ENCODE measurements at regions not wholly inside any gene's neighbourhood (a gene's known extent, or its start where the extent isn't known, plus 50 kb on each side); places are given as distances from the start of the nearest gene placed in this dataset.

DNA sequence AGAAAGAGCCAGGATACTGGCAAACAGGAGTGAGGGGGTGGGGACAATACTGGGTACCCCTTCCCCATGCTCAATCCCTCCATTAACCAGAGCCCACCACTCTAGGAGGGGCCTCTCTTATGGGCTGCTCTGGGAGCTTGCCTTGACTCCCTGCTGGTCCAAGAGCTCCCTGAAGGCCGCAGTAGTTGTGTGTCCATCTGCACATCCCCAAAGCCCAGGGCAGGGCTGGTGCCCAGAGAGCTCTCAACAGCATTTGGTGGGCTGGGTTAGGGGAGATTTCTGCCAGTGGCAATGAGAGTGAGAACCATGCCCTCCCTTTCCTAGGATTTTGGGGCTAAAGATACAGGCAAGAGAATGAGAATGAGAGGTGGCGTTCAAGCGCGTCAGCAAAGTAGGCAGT is 230.6 kb upstream of the PMEPA1 start:
- Histone ChIP-seq H3K27me3 (ENCODE audit: control insufficient read depth, insufficient read depth, low read length, poor library complexity, severe bottlenecking) (no peaks in the 10 kb centered on the region), H3K4me3 (ENCODE audit: insufficient read depth, low read depth, low read length) (no peak overlapping the region), H3K27ac (ENCODE audit: insufficient read depth, low read depth, low read length, poor library complexity, severe bottlenecking) (no peak overlapping the region), H3K36me3 (ENCODE audit: control insufficient read depth, insufficient read depth, low read length) (no peaks in the 10 kb centered on the region), H3K9me3 (ENCODE audit: control insufficient read depth, low read length) (no peaks in the 10 kb centered on the region), H3K4me1 (ENCODE audit: control insufficient read depth, insufficient read depth, low read length) (no peaks in the 10 kb centered on the region)
- 94 to 99% methylated on average over 4 of the region's 4 CpGs for WGBS, 2 experiments

DNA sequence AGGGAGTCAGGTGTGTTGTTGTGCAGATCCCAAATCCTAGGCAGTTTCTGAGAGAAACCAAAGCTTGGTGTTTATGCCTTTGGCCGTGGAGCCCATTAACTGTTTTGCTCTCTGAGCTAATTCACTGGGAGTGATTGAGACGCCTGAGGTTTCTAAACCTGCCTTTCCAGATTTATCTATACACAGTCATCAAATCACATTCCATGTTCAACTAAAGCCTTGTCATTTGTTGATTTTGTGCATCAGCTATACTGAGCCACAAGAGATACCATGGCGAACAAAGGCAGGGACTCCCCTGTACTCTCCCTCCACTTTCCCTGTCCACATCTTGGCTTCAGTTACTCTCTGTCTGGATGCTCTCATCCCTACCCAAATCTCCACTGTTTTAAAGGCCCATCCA is 229.7 kb upstream of the PMEPA1 start:
- peaks cover under 1% of the 10 kb centered on the region for H3K4me1 ChIP-seq (ENCODE audit: control insufficient read depth, insufficient read depth, low read length)
- no peaks in the 10 kb centered on the region for H3K36me3 ChIP-seq (ENCODE audit: control insufficient read depth, insufficient read depth, low read length)
- H3K9me3 ChIP-seq (ENCODE audit: control insufficient read depth, low read length): no peaks in the 10 kb centered on the region
- 91 to 94% methylated on average over 3 of the region's 3 CpGs for WGBS, 2 experiments
- no peaks in the 10 kb centered on the region for H3K27me3 ChIP-seq (ENCODE audit: control insufficient read depth, insufficient read depth, low read length, poor library complexity, severe bottlenecking)
- no peak overlapping the region for H3K4me3 ChIP-seq (ENCODE audit: insufficient read depth, low read depth, low read length)
- no peak overlapping the region for H3K27ac ChIP-seq (ENCODE audit: insufficient read depth, low read depth, low read length, poor library complexity, severe bottlenecking)

DNA sequence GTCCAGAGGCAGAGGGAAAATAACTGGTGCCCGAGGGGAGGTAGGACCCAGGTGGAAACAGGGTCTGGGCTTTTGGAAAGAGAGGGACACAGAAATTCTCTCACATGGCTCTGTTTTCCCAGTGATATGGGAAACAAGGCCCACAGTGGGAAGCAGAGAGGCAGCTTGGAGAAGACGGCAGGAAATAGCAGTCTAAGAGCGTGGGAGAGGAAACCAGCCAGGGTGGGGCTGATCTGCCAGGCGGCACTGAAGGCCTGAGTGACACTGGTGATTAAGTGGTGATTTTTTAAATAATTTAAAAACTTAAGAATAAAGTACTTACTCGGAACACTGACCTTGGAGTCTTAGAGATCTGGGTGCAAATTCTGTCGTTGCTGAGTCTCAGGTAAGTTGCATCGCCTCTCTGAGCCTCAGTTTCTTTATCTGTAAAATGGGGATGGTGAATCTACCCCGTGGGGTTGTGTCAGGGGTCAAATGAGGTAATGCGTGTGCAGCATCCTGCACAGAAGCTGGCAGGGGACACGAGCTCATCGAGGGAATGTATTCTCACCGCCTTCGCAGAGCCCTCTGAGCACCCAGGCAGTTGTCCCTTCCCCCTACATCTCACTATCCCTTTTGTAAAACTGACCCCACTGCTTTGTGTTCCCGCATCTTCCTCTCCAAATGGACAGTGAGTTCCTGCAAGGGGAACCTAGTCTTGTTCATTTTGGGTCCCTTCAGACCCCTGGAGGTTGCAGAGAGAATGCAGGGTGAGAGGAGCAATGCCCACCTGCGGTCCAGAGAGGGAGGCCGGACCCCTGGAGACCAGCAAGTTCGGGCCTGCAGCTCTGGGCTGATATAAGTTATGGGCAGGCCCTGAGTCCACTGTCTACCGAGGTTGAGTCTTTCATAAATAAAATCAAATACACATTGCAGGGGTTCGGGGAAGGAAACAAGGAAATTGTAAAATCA is 228.6 kb upstream of the PMEPA1 start:
- H3K27ac ChIP-seq (ENCODE audit: insufficient read depth, low read depth, low read length, poor library complexity, severe bottlenecking): no peak overlapping the region
- peaks cover 3% of the 10 kb centered on the region for H3K4me1 ChIP-seq (ENCODE audit: control insufficient read depth, insufficient read depth, low read length)
- 88% methylated on average over 19 of the region's 19 CpGs for WGBS, 2 experiments
- H3K27me3 ChIP-seq (ENCODE audit: control insufficient read depth, insufficient read depth, low read length, poor library complexity, severe bottlenecking): no peaks in the 10 kb centered on the region
- no peaks in the 10 kb centered on the region for H3K36me3 ChIP-seq (ENCODE audit: control insufficient read depth, insufficient read depth, low read length)
- no peak overlapping the region for H3K4me3 ChIP-seq (ENCODE audit: insufficient read depth, low read depth, low read length)
- H3K9me3 ChIP-seq (ENCODE audit: control insufficient read depth, low read length): no peaks in the 10 kb centered on the region

DNA sequence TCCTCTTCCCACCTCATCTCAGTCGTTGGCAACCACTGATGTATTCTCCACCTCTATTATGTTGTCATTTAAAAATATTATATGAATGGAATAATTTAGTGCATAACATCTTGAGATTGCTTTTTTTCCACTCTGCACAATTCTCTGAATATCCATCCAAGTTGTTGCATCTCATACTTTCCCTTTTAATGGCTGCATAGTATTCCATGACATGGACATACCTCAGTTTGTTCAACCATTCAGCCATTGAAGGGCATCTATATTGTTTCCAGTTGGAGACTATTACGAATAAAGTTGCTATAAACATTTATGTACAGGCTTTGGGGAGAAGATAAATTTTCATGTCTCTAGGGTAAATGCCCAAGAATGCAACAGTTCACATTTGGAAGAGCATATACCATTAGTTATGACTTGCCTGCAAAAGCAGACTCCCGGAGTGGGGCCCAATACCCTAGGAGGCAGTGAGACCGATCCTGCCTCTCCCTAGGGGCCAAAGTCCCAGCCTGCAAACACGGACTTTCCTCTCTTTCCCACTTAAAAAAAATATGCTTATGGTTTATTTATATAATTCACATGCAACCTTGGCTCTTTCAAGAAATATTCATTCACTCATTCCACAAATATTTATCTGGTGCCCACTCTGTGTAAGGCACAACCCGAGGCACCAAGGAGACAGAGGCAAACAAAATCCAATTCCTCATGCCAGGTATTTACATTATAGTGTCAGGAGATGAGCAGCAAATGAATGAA is 227.0 kb upstream of the PMEPA1 start:
- Histone ChIP-seq H3K36me3 (ENCODE audit: control insufficient read depth, insufficient read depth, low read length) (no peaks in the 10 kb centered on the region), H3K9me3 (ENCODE audit: control insufficient read depth, low read length) (no peaks in the 10 kb centered on the region), H3K27me3 (ENCODE audit: control insufficient read depth, insufficient read depth, low read length, poor library complexity, severe bottlenecking) (no peaks in the 10 kb centered on the region), H3K4me3 (ENCODE audit: insufficient read depth, low read depth, low read length) (no peak overlapping the region), H3K27ac (ENCODE audit: insufficient read depth, low read depth, low read length, poor library complexity, severe bottlenecking) (no peak overlapping the region), H3K4me1 (ENCODE audit: control insufficient read depth, insufficient read depth, low read length) (peaks cover 3% of the 10 kb centered on the region)
- 93 to 96% methylated on average over 3 to 6 of the region's 6 CpGs for WGBS, 2 experiments

DNA sequence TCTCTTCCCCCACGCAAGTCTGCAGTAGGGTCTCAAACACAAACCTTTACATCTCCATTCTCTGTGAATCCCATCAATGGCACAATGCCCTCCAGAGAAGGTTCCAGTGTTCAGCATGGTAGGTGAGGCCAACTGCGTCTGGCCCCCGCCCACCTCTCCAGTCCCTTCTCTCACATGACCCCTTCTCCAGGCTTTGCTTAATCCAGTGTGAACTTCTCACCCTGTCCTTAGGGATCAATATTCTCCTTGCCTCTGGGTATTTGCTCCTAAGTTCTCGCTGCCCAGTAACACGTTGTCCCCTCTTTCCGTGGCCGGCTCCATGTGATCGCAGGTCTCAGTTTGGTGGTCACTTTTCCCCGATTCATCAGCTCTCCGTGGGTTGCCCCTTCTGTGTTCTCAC is 225.1 kb upstream of the PMEPA1 start:
- Histone ChIP-seq H3K4me3 (ENCODE audit: insufficient read depth, low read depth, low read length) (no peak overlapping the region), H3K4me1 (ENCODE audit: control insufficient read depth, insufficient read depth, low read length) (peaks cover 3% of the 10 kb centered on the region), H3K27me3 (ENCODE audit: control insufficient read depth, insufficient read depth, low read length, poor library complexity, severe bottlenecking) (no peaks in the 10 kb centered on the region), H3K27ac (ENCODE audit: insufficient read depth, low read depth, low read length, poor library complexity, severe bottlenecking) (no peak overlapping the region), H3K9me3 (ENCODE audit: control insufficient read depth, low read length) (no peaks in the 10 kb centered on the region), H3K36me3 (ENCODE audit: control insufficient read depth, insufficient read depth, low read length) (no peaks in the 10 kb centered on the region)
- 93% methylated on average over 10 of the region's 10 CpGs for WGBS, 2 experiments

DNA sequence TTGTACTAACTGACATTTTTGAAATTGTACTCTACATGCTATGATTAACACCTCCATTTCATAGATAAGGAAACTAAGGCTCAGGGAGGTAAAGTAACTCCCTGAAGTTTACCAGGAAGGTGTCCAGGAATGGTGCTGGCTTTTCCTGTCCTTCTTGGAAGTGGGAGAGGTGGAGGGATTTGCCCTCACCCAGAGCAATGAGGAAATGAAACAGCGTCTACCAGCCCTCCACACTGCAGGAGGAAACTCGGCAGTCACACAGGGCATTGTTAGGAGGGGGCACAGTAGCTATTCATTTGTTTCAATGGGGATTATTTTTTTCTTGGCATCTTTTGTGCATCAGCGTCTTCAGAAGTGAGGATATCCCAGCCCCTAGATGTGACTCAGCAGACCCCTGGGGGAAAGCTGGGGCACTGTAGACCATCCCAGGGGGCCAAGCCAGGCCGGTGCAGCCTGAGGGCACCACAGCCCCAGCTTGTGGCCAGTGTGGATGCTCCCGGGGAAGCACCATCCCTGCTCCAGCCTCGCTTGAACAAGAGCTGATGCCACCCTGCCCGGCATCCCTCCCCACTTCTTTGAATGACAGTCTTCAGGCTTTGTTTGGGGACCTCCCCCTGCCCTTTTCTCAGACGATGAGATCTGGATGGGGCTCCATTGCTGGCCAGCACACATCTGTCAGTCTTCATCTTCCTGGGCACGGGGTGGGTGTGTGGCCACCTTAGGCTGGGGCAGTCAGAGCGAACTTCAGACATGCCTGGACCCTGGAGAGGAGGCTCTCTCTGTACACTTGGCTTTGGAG is 224.4 kb upstream of the PMEPA1 start:
- 68 to 73% methylated on average over 10 of the region's 10 CpGs for WGBS, 2 experiments
- Histone ChIP-seq H3K27ac (ENCODE audit: insufficient read depth, low read depth, low read length, poor library complexity, severe bottlenecking) (no peak overlapping the region), H3K4me1 (ENCODE audit: control insufficient read depth, insufficient read depth, low read length) (peaks cover 3% of the 10 kb centered on the region), H3K9me3 (ENCODE audit: control insufficient read depth, low read length) (no peaks in the 10 kb centered on the region), H3K27me3 (ENCODE audit: control insufficient read depth, insufficient read depth, low read length, poor library complexity, severe bottlenecking) (no peaks in the 10 kb centered on the region), H3K4me3 (ENCODE audit: insufficient read depth, low read depth, low read length) (no peak overlapping the region), H3K36me3 (ENCODE audit: control insufficient read depth, insufficient read depth, low read length) (no peaks in the 10 kb centered on the region)

DNA sequence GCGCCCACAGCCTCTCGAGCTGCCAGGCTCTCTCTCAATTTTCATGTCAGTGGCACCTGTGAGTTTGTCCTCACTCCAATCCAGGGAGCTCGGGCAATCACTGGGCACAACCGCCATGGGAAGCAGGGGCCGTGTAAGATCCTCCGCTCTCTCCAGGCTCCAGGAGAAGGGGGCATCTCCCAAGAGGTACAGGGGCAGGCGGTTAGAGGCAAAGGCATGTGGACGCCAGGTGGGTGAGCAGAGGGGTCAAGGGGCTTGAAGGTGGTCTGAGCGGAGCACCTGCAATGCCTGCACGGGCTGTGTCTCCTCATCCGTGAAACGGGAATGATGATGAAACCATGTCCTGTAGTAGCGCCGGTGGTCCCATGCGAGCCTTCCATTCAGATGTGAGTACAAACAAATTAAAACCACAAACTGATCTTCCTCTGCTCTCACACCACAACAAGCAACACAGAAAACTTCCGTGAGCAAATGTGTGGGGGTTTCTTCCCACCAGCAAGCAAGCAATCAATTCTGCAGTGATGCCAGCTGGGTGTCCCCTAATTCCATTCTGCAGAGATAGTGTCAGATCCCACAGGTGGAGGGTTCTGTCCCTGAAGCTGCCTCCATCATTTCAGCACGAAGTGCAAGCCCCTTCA is 222.5 kb upstream of the PMEPA1 start:
- Histone ChIP-seq H3K4me3 (ENCODE audit: insufficient read depth, low read depth, low read length) (no peak overlapping the region), H3K36me3 (ENCODE audit: control insufficient read depth, insufficient read depth, low read length) (no peaks in the 10 kb centered on the region), H3K27ac (ENCODE audit: insufficient read depth, low read depth, low read length, poor library complexity, severe bottlenecking) (no peak overlapping the region), H3K4me1 (ENCODE audit: control insufficient read depth, insufficient read depth, low read length) (peaks cover 3% of the 10 kb centered on the region), H3K9me3 (ENCODE audit: control insufficient read depth, low read length) (no peaks in the 10 kb centered on the region), H3K27me3 (ENCODE audit: control insufficient read depth, insufficient read depth, low read length, poor library complexity, severe bottlenecking) (no peaks in the 10 kb centered on the region)
- WGBS, 2 experiments: 94 to 95% methylated on average over 17 of the region's 17 CpGs

DNA sequence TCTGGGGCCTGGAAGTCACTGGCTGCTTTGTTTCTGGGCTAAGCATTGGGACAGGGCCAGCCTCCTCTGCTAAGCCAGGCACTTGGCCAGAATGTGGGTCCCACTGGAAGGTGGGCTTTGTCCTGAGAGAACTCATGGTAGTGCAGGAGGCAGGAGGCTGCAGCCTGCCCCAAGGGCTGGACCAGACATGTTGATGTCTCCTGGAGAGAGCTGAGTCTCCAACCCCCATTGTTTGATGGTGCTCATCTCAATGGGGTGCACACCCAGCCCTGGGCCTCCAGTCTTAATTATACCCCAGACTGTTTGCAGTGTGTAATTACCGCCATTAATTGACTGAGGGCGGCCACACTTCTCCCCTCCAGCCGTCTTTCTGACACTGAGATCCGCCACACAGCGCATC is 220.5 kb upstream of the PMEPA1 start:
- Histone ChIP-seq H3K4me1 (ENCODE audit: control insufficient read depth, insufficient read depth, low read length) (peaks cover 3% of the 10 kb centered on the region), H3K27me3 (ENCODE audit: control insufficient read depth, insufficient read depth, low read length, poor library complexity, severe bottlenecking) (no peaks in the 10 kb centered on the region), H3K36me3 (ENCODE audit: control insufficient read depth, insufficient read depth, low read length) (no peaks in the 10 kb centered on the region), H3K4me3 (ENCODE audit: insufficient read depth, low read depth, low read length) (no peak overlapping the region), H3K27ac (ENCODE audit: insufficient read depth, low read depth, low read length, poor library complexity, severe bottlenecking) (no peak overlapping the region), H3K9me3 (ENCODE audit: control insufficient read depth, low read length) (no peaks in the 10 kb centered on the region)
- WGBS, 2 experiments: 91 to 100% methylated on average over 4 to 5 of the region's 5 CpGs

DNA sequence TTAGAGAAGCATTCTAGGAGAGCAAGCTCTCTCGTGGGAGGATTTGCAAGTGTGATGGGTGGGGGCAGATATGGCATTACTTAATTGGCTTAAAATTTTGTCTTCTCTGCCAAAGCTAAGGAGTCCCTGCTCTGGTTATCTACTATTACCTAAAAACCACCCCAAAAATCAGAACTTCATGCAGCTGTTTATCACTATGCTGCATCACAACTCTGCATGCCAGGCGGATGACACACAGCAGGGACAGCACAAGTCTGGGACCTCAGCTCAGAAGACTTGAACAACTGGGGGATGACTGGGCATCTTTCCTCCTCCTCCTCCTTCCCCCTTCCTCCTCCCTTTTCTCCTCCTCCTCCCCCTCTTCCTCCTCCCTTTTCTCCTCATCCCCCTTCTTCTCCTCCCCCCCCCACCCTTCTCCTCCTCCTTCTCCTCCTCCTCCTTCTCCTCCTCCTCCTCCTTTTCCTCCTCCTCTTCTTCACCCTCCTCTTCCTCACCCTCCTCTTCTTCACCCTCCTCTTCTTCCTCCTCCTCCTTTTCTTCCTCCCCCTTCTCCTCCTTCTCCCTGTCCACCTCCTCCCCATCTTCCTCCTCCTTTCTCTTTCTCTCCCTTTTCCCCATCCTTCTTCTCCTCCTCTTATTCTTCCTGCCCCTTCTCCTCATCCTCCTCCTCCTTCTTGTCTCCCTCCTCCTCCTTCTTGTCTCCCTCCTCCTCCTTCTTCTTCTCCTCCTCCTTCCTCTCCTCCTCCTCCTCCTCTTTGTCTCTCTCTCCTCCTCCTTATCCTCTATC is 218.6 kb upstream of the PMEPA1 start:
- 92 to 94% methylated on average over 2 of the region's 2 CpGs for WGBS, 2 experiments
- no peaks in the 10 kb centered on the region for H3K4me1 ChIP-seq (ENCODE audit: control insufficient read depth, insufficient read depth, low read length)
- no peaks in the 10 kb centered on the region for H3K36me3 ChIP-seq (ENCODE audit: control insufficient read depth, insufficient read depth, low read length)
- no peaks in the 10 kb centered on the region for H3K9me3 ChIP-seq (ENCODE audit: control insufficient read depth, low read length)
- no peaks in the 10 kb centered on the region for H3K27me3 ChIP-seq (ENCODE audit: control insufficient read depth, insufficient read depth, low read length, poor library complexity, severe bottlenecking)
- no peak overlapping the region for H3K4me3 ChIP-seq (ENCODE audit: insufficient read depth, low read depth, low read length)
- no peak overlapping the region for H3K27ac ChIP-seq (ENCODE audit: insufficient read depth, low read depth, low read length, poor library complexity, severe bottlenecking)

Measured in ectodermal cell (in vitro differentiated cells).